Skeletal muscle tissue (tissue), 3 donors: ENCODE measurements at regions not wholly inside any gene's neighbourhood (a gene's known extent, or its start where the extent isn't known, plus 50 kb on each side); places are given as distances from the start of the nearest gene placed in this dataset.

Experiments used
- H3K27ac ChIP-seq: one replicate; pipeline ENCODE4 v1.7.0; 2013; ENCODE audit warnings: mild to moderate bottlenecking, low read depth, low read length, inconsistent platforms
- H3K27me3 ChIP-seq, 3 donors: one replicate each; pipeline ENCODE4 v1.7.0; 2013; ENCODE audit warnings: low read length in 3 of 3; ENCODE audit not compliant: control insufficient read depth in 3 of 3, insufficient read depth in 3 of 3
- H3K36me3 ChIP-seq, 3 donors: one replicate each; pipeline ENCODE4 v1.7.0; 2013; ENCODE audit warnings: low read length in 3 of 3; ENCODE audit not compliant: control insufficient read depth in 3 of 3, insufficient read depth in 3 of 3
- H3K4me1 ChIP-seq, 3 donors: one replicate each; pipeline ENCODE4 v1.7.0; 2013; ENCODE audit warnings: low read length in 3 of 3, mild to moderate bottlenecking in 3 of 3; ENCODE audit not compliant: control insufficient read depth in 3 of 3, insufficient read depth in 3 of 3
- H3K4me3 ChIP-seq, 3 donors: one replicate each; pipeline ENCODE4 v1.7.0; 2013; ENCODE audit warnings: low read length in 3 of 3
- H3K9ac ChIP-seq, 3 donors: one replicate each; pipeline ENCODE4 v1.7.0; 2013; ENCODE audit warnings: low read length in 3 of 3, mild to moderate bottlenecking in 3 of 3, moderate library complexity in 2 of 3, low read depth in 1 of 3
- H3K9me3 ChIP-seq, 3 donors: one replicate each; pipeline ENCODE4 v1.7.0; 2013; ENCODE audit warnings: low read length in 3 of 3; ENCODE audit not compliant: control insufficient read depth in 3 of 3
- donor health status: Osteomylitis.

- Histone ChIP-seq H3K4me3 (no peak overlapping the region), H3K27me3 (no peaks in the 10 kb centered on the region)
Measured at GRCh38 chr17:77824102-77824779, 134.3 kb upstream of the TNRC6C start.

GRCh38 chr17:77824780-77825280 is 133.7 kb upstream of the TNRC6C start:
- peaks cover 19 to 30% (median 25%) of the 10 kb centered on the region in 3 donors for H3K4me1 ChIP-seq
- H3K27ac ChIP-seq: no peak overlapping the region

More at GRCh38 chr17:77824102-77824779, 134.3 kb upstream of the TNRC6C start:
- H3K9ac ChIP-seq: no peak overlapping the region
- H3K36me3 ChIP-seq: no peaks in the 10 kb centered on the region
- peaks cover 14 to 24% (median 19%) of the 10 kb centered on the region in 3 donors for H3K4me1 ChIP-seq
- H3K9me3 ChIP-seq: no peaks in the 10 kb centered on the region
- no peak overlapping the region for H3K27ac ChIP-seq

GRCh38 chr17:77825621-77826020 is 132.9 kb upstream of the TNRC6C start:
- Histone ChIP-seq H3K36me3 (no peaks in the 10 kb centered on the region), H3K27ac (no peak overlapping the region), H3K4me1 (peaks cover 24 to 37% (median 31%) of the 10 kb centered on the region in 3 donors), H3K9me3 (no peaks in the 10 kb centered on the region), H3K9ac (no peak overlapping the region), H3K27me3 (no peaks in the 10 kb centered on the region), H3K4me3 (no peak overlapping the region)

More at GRCh38 chr17:77824780-77825280, 133.7 kb upstream of the TNRC6C start:
- Histone ChIP-seq H3K4me3 (no peak overlapping the region), H3K36me3 (no peaks in the 10 kb centered on the region), H3K27me3 (no peaks in the 10 kb centered on the region), H3K9me3 (no peaks in the 10 kb centered on the region), H3K9ac (no peak overlapping the region)

GRCh38 chr17:77826132-77826873 is 132.2 kb upstream of the TNRC6C start:
- Histone ChIP-seq H3K9ac (no peak overlapping the region), H3K4me3 (no peak overlapping the region), H3K27ac (no peak overlapping the region), H3K9me3 (no peaks in the 10 kb centered on the region), H3K27me3 (no peaks in the 10 kb centered on the region), H3K4me1 (peaks cover 31 to 42% (median 35%) of the 10 kb centered on the region in 3 donors), H3K36me3 (no peaks in the 10 kb centered on the region)

- Histone ChIP-seq H3K9me3 (no peaks in the 10 kb centered on the region), H3K4me1 (peaks cover 38 to 48% (median 42%) of the 10 kb centered on the region in 3 donors), H3K9ac (no peak overlapping the region), H3K4me3 (no peak overlapping the region), H3K27ac (no peak overlapping the region), H3K27me3 (no peaks in the 10 kb centered on the region), H3K36me3 (no peaks in the 10 kb centered on the region)
Measured at GRCh38 chr17:77827039-77827438, 131.5 kb upstream of the TNRC6C start.

- Histone ChIP-seq H3K9ac (no peak overlapping the region), H3K4me1 (peaks cover 41 to 48% (median 42%) of the 10 kb centered on the region in 3 donors), H3K9me3 (no peaks in the 10 kb centered on the region), H3K4me3 (no peak overlapping the region), H3K27me3 (no peaks in the 10 kb centered on the region), H3K27ac (no peak overlapping the region), H3K36me3 (no peaks in the 10 kb centered on the region)
Measured at GRCh38 chr17:77827511-77827910, 131.0 kb upstream of the TNRC6C start.

GRCh38 chr17:77828749-77829539 is 129.6 kb upstream of the TNRC6C start:
- H3K9ac ChIP-seq: peak overlapping the region in 1 of 3 donors; percentile 62
- H3K4me1 ChIP-seq: peaks cover 38 to 45% (median 44%) of the 10 kb centered on the region in 3 donors
- H3K27ac ChIP-seq: no peak overlapping the region

GRCh38 chr17:77829843-77830799 is 128.4 kb upstream of the TNRC6C start:
- H3K9me3 ChIP-seq: no peaks in the 10 kb centered on the region
- peak overlapping the region; percentile 2 to 68 (median 62) for H3K9ac ChIP-seq
- H3K4me1 ChIP-seq: peaks cover 43 to 55% (median 50%) of the 10 kb centered on the region in 3 donors

More at GRCh38 chr17:77828749-77829539, 129.6 kb upstream of the TNRC6C start:
- Histone ChIP-seq H3K36me3 (no peaks in the 10 kb centered on the region), H3K9me3 (no peaks in the 10 kb centered on the region), H3K4me3 (no peak overlapping the region), H3K27me3 (no peaks in the 10 kb centered on the region)

More at GRCh38 chr17:77829843-77830799, 128.4 kb upstream of the TNRC6C start:
- H3K4me3 ChIP-seq: peak overlapping the region in 1 of 3 donors; percentile 41
- H3K27ac ChIP-seq: peak overlapping the region; percentile 78
- no peaks in the 10 kb centered on the region for H3K27me3 ChIP-seq
- H3K36me3 ChIP-seq: no peaks in the 10 kb centered on the region
